ENCODE measurements at regions not wholly inside any gene's neighbourhood (a gene's known extent, or its start where the extent isn't known, plus 50 kb on each side); places are given as distances from the start of the nearest gene placed in this dataset.

DNA sequence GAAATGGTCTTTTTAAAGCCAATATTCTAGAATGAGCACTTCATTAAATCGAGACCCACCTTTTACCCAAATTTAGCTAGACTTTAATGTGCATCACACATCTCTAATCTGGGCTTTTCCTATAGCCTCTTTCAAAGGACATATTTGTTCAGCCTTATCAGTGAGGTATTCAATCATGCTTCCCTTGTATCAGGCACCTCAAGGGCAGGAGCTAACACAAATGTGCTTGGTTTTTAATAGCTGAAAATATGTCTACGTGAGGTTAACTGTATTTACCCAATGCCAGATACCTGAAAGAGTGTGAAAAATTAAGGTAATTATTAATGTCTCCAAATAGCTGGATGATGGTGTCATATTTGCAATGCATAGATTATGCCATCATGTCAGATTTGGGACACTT, 203.9 kb downstream of the SNX10 start:
- CTCF ChIA-PET = interaction anchor here (0.7 kb wide), 1 partner anchor 356 kb away, joined by 3 read pairs; no protein-coding TSS in a partner anchor
- POLR2A ChIA-PET = interaction anchor here (1.1 kb wide), 1 partner anchor 21 kb away, joined by 3 read pairs; no protein-coding TSS in a partner anchor

DNA sequence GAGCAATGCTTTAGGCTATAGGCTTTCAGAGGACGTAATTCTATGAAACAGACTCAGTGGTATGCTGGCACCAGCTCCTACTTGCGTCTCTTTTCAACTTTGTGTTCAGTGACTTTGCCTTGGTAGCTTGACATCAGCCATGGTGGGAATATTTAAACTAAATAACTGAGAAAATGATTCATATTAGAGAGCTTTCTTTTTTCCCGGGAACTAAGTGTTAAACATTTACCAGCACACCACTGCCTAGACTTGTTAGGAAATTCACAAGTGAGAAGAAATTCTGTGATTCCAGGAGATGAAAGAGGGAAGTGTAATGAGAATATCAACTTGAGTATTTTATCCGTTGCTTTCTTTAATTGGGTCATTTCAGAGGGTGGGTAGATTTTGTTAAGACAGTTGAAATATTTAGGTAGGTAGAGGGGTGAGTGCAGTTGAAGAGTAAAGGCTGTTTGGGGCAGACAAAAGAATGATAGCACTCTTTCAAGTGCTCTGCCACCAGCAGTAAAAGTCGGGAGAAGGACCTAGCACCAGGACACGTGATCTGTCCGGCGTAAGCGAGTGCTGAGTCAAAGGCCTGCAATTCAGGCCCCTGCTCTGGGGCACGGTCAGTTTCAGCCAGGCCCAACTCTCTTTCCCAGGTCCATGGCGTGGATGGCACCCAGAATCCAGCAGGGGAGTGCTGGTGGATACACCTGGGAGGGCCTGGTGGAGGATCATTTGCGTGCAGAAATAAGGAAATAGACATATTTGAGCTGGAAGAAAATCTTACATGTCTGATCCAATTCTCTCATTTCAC, 206.3 kb downstream of the SNX10 start:
- DNase-seq (ENCODE audit: extremely low spot score) = no peak
- TF ChIP-seq FOXK2 (IDR thresholded peaks at IDR 0.05) (no peak), BHLHE40 (IDR thresholded peaks at IDR 0.05; ENCODE audit: borderline replicate concordance) (no peak), HDGF (IDR thresholded peaks at IDR 0.05; ENCODE audit: borderline replicate concordance) (no peak), ZNF384 (IDR thresholded peaks at IDR 0.05) (no peak), ARNT (IDR thresholded peaks at IDR 0.05) (no peak)
- POLR2A ChIA-PET = no interaction called here
- CTCF ChIA-PET = no interaction called here

More for the DNA sequence above, 203.9 kb downstream of the SNX10 start:
- DNase-seq (ENCODE audit: extremely low spot score) = no peak
- TF ChIP-seq, protein P1, sequence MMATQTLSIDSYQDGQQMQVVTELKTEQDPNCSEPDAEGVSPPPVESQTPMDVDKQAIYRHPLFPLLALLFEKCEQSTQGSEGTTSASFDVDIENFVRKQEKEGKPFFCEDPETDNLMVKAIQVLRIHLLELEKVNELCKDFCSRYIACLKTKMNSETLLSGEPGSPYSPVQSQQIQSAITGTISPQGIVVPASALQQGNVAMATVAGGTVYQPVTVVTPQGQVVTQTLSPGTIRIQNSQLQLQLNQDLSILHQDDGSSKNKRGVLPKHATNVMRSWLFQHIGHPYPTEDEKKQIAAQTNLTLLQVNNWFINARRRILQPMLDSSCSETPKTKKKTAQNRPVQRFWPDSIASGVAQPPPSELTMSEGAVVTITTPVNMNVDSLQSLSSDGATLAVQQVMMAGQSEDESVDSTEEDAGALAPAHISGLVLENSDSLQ (IDR thresholded peaks at IDR 0.05) = no peak
- TF ChIP-seq ZNF384 (IDR thresholded peaks at IDR 0.05) (no peak), LEF1 (IDR thresholded peaks at IDR 0.05; ENCODE audit: borderline replicate concordance) (no peak), NFRKB (IDR thresholded peaks at IDR 0.05) (no peak), ARNT (IDR thresholded peaks at IDR 0.05) (no peak), TARDBP (IDR thresholded peaks at IDR 0.05) (no peak), FOXM1 (IDR thresholded peaks at IDR 0.05; ENCODE audit: borderline replicate concordance) (no peak), ELF4 (IDR thresholded peaks at IDR 0.05) (no peak), HDGF (IDR thresholded peaks at IDR 0.05; ENCODE audit: borderline replicate concordance) (no peak), FOXA1 (IDR thresholded peaks at IDR 0.05) (no peak), SUZ12 (IDR thresholded peaks at IDR 0.05) (no peak), L3MBTL2 (conservative IDR thresholded peaks at IDR 0.05) (no peak), CTBP1 (IDR thresholded peaks at IDR 0.05; ENCODE audit: borderline replicate concordance) (no peak), FOXK2 (IDR thresholded peaks at IDR 0.05) (no peak), BHLHE40 (IDR thresholded peaks at IDR 0.05; ENCODE audit: borderline replicate concordance) (no peak), SP1 (IDR thresholded peaks at IDR 0.05) (no peak)

DNA sequence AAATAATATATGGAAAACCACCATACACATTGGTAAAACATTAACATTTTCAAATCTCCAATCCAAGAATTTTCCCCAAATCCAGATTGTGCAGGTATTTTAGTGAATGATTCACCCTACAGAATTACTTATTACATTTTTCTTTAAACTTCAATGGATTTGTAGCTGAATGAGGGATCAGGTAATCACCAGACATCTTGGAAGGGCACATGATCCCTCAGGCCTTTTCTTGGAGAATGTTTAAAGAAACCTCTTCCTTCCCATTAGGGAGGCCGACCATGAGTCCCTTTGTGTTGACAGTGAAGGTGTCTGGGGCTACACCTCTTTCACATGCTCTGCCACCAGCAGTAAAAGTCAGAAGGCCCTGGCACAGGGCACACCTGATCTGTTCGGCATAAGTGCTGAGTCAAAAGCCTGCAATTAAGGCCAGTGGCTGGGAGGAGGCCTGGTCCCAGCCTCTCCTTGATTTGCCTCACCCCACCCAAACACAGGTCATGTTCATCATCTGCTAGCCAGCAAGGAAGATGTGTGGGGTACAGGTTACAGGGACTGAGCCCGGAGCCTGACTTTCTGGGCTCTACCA, 207.7 kb downstream of the SNX10 start:
- ChIA-PET POLR2A (no interaction called here), CTCF (no interaction called here)
- TF ChIP-seq TARDBP (IDR thresholded peaks at IDR 0.05) (no peak), CTBP1 (IDR thresholded peaks at IDR 0.05; ENCODE audit: borderline replicate concordance) (no peak), SUZ12 (IDR thresholded peaks at IDR 0.05) (no peak), FOXK2 (IDR thresholded peaks at IDR 0.05) (no peak), ELF4 (IDR thresholded peaks at IDR 0.05) (no peak), LEF1 (IDR thresholded peaks at IDR 0.05; ENCODE audit: borderline replicate concordance) (no peak), L3MBTL2 (conservative IDR thresholded peaks at IDR 0.05) (no peak), BHLHE40 (IDR thresholded peaks at IDR 0.05; ENCODE audit: borderline replicate concordance) (no peak), NFRKB (IDR thresholded peaks at IDR 0.05) (no peak), HDGF (IDR thresholded peaks at IDR 0.05; ENCODE audit: borderline replicate concordance) (no peak), SP1 (IDR thresholded peaks at IDR 0.05) (no peak)
- TF ChIP-seq, protein P1 (IDR thresholded peaks at IDR 0.05) = no peak
- DNase-seq (ENCODE audit: extremely low spot score) = no peak

DNA sequence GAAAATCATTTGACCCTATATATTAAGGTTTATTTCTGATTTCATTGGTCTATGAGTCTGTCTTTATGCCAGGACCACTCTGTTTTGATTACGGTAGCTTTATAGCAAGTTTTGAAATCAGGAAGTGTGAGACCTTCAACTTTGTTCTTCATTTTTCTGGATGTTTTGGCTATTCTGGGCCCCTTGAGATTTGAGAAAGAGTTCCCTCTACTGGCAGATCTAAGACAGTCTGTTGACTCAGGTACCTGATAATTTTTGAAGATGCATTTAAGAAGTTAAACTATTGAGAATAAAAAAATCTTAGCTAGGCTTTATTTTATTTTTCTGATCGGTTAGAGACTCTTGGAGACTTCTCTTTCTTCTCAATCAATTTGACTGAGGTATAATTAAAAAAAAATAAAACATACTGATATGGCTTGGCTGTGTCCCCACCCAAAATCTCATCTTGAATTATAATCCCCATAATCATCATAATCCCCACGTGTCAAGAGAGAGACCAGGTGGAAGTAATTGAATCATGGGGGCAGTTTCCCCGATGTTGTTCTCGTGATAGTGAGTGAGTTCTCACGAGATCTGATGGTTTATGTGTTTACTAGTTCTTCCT, 209.2 kb downstream of the SNX10 start:
- TF ChIP-seq, protein P1 (IDR thresholded peaks at IDR 0.05) = no peak
- TF ChIP-seq HDGF (IDR thresholded peaks at IDR 0.05; ENCODE audit: borderline replicate concordance) (no peak), FOXK2 (IDR thresholded peaks at IDR 0.05) (no peak), CTBP1 (IDR thresholded peaks at IDR 0.05; ENCODE audit: borderline replicate concordance) (no peak), FOXM1 (IDR thresholded peaks at IDR 0.05; ENCODE audit: borderline replicate concordance) (no peak)
- CTCF ChIA-PET = interaction anchor here (0.7 to 1.3 kb wide), 6 partner anchors 8 to 513 kb away, joined by 3 to 6 read pairs (median 4); no protein-coding TSS in a partner anchor
- POLR2A ChIA-PET = no interaction called here
- no peak for DNase-seq (ENCODE audit: extremely low spot score)

DNA sequence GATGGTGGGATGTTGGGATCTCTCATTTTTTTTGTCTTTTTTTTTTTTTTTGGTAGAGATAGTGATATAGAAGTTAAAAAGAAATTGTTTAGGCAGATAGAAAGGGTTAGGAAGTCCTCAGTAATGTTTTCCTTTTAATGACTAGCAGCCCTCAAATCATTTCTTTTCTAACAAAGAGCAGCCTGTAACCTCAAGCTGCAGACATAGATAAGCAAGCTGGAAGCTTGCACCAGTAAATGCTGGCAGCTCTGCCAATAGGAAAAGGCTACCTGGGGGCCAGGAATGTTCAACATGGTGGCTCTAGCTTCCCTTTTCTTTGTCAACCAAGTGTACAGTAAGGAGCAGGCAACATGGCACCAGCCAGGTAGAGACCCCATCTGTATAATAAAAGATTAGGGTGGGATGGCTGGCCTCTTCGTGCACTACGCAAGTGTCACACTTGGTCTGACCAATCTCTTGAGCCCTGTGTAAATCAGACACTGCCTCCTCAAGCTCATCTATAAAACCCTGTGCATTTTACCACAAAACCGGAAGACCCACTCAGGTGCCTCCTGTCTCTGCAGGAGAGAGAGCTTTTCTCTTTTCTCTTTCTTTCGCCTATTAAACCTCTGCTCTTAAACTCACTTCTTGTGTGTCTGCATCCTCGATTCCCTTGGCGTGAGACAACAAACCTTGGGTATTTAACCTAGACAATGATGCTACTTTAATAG, 212.9 kb downstream of the SNX10 start:
- no peak for DNase-seq (ENCODE audit: extremely low spot score)
- TF ChIP-seq BHLHE40 (IDR thresholded peaks at IDR 0.05; ENCODE audit: borderline replicate concordance) (no peak), ELF4 (IDR thresholded peaks at IDR 0.05) (no peak), ARNT (IDR thresholded peaks at IDR 0.05) (no peak), FOXK2 (IDR thresholded peaks at IDR 0.05) (no peak), LEF1 (IDR thresholded peaks at IDR 0.05; ENCODE audit: borderline replicate concordance) (no peak), SUZ12 (IDR thresholded peaks at IDR 0.05) (no peak), TARDBP (IDR thresholded peaks at IDR 0.05) (no peak), CTBP1 (IDR thresholded peaks at IDR 0.05; ENCODE audit: borderline replicate concordance) (no peak), NFRKB (IDR thresholded peaks at IDR 0.05) (no peak), ZNF384 (IDR thresholded peaks at IDR 0.05) (no peak), FOXM1 (IDR thresholded peaks at IDR 0.05; ENCODE audit: borderline replicate concordance) (no peak), FOXA1 (IDR thresholded peaks at IDR 0.05) (no peak), HDGF (IDR thresholded peaks at IDR 0.05; ENCODE audit: borderline replicate concordance) (no peak), SP1 (IDR thresholded peaks at IDR 0.05) (no peak), L3MBTL2 (conservative IDR thresholded peaks at IDR 0.05) (no peak)
- TF ChIP-seq, protein P1 (IDR thresholded peaks at IDR 0.05) = no peak
- ChIA-PET POLR2A (no interaction called here), CTCF (no interaction called here)

Data from HEK293T (cell line).